ENCODE measurements at regions not wholly inside any gene's neighbourhood (a gene's known extent, or its start where the extent isn't known, plus 50 kb on each side); places are given as distances from the start of the nearest gene placed in this dataset.

- intact Hi-C loops (cut with micrococcal nuclease; ENCODE audit: unreplicated experiment): no loop called here
- DNase-seq (ENCODE audit: low spot score): no peak
- ChIA-PET CTCF (no interaction called here), POLR2A (ENCODE audit: low non-redundant PET) (no interaction called here)
- Histone ChIP-seq H3K4me3 (ENCODE audit: low read depth, low read length, poor library complexity, severe bottlenecking) (no peak overlapping the region), H3K27me3 (replicated peaks; ENCODE audit: insufficient read depth, low read depth, low read length, poor library complexity) (no peaks in the 10 kb centered on the region), H3K27ac (ENCODE audit: low read depth, low read length, poor library complexity, severe bottlenecking) (no peak overlapping the region), H3K36me3 (ENCODE audit: insufficient read depth, low read length, poor library complexity, severe bottlenecking) (no peaks in the 10 kb centered on the region), H3K4me1 (ENCODE audit: insufficient read depth, low read length, poor library complexity, severe bottlenecking) (no peaks in the 10 kb centered on the region), H3K9me3 (ENCODE audit: low read depth, low read length, poor library complexity, severe bottlenecking) (peaks cover 5% of the 10 kb centered on the region)
- TF ChIP-seq CTCF (conservative IDR thresholded peaks at IDR 0.05; ENCODE audit: low read depth, low read length): no peak
- TF ChIP-seq EZH2 (IDR thresholded peaks at IDR 0.05; ENCODE audit: borderline replicate concordance, low read depth, low read length, poor library complexity, severe bottlenecking): no peak
- no TSS peak for BruUV-seq (replicated peaks)
Measured at GRCh38 chr3:3636815-3637214, 162.4 kb upstream of the LRRN1 start.

- intact Hi-C loops (cut with micrococcal nuclease; ENCODE audit: unreplicated experiment): no loop called here
- H3K27me3 ChIP-seq (replicated peaks; ENCODE audit: insufficient read depth, low read depth, low read length, poor library complexity): no peaks in the 10 kb centered on the region
- POLR2A ChIA-PET (ENCODE audit: low non-redundant PET): no interaction called here
- peaks cover 9% of the 10 kb centered on the region for H3K9me3 ChIP-seq (ENCODE audit: low read depth, low read length, poor library complexity, severe bottlenecking)
- H3K4me1 ChIP-seq (ENCODE audit: insufficient read depth, low read length, poor library complexity, severe bottlenecking): no peaks in the 10 kb centered on the region
- no peak overlapping the region for H3K27ac ChIP-seq (ENCODE audit: low read depth, low read length, poor library complexity, severe bottlenecking)
- H3K36me3 ChIP-seq (ENCODE audit: insufficient read depth, low read length, poor library complexity, severe bottlenecking): no peaks in the 10 kb centered on the region
- CTCF ChIA-PET: no interaction called here
- TF ChIP-seq EZH2 (IDR thresholded peaks at IDR 0.05; ENCODE audit: borderline replicate concordance, low read depth, low read length, poor library complexity, severe bottlenecking) (no peak), CTCF (conservative IDR thresholded peaks at IDR 0.05; ENCODE audit: low read depth, low read length) (no peak)
- BruUV-seq (replicated peaks): no TSS peak
- DNase-seq (ENCODE audit: low spot score): no peak
- H3K4me3 ChIP-seq (ENCODE audit: low read depth, low read length, poor library complexity, severe bottlenecking): no peak overlapping the region
Measured at GRCh38 chr3:3635109-3635508, 164.1 kb upstream of the LRRN1 start.

- no peaks in the 10 kb centered on the region for H3K36me3 ChIP-seq (ENCODE audit: insufficient read depth, low read length, poor library complexity, severe bottlenecking)
- TF ChIP-seq CTCF (conservative IDR thresholded peaks at IDR 0.05; ENCODE audit: low read depth, low read length): no peak
- no peak for TF ChIP-seq EZH2 (IDR thresholded peaks at IDR 0.05; ENCODE audit: borderline replicate concordance, low read depth, low read length, poor library complexity, severe bottlenecking)
- H3K9me3 ChIP-seq (ENCODE audit: low read depth, low read length, poor library complexity, severe bottlenecking): peaks cover 9% of the 10 kb centered on the region
- H3K27me3 ChIP-seq (replicated peaks; ENCODE audit: insufficient read depth, low read depth, low read length, poor library complexity): no peaks in the 10 kb centered on the region
- H3K4me3 ChIP-seq (ENCODE audit: low read depth, low read length, poor library complexity, severe bottlenecking): no peak overlapping the region
- no TSS peak for BruUV-seq (replicated peaks)
- intact Hi-C loops (cut with micrococcal nuclease; ENCODE audit: unreplicated experiment): no loop called here
- ChIA-PET POLR2A (ENCODE audit: low non-redundant PET) (no interaction called here), CTCF (no interaction called here)
- DNase-seq (ENCODE audit: low spot score): no peak
- H3K27ac ChIP-seq (ENCODE audit: low read depth, low read length, poor library complexity, severe bottlenecking): no peak overlapping the region
- H3K4me1 ChIP-seq (ENCODE audit: insufficient read depth, low read length, poor library complexity, severe bottlenecking): no peaks in the 10 kb centered on the region
Measured at GRCh38 chr3:3634326-3634725, 164.9 kb upstream of the LRRN1 start.

Measured in A673 (cell line).